ENCODE measurements at regions not wholly inside any gene's neighbourhood (a gene's known extent, or its start where the extent isn't known, plus 50 kb on each side); places are given as distances from the start of the nearest gene placed in this dataset.

GRCh38 chr2:145324748-145325147, 804.8 kb upstream of the ZEB2 start:
- DNase-seq (ENCODE audit: low read depth) = no peak

GRCh38 chr2:145323512-145323911, 803.6 kb upstream of the ZEB2 start:
- DNase-seq (ENCODE audit: low read depth) = peak; percentile 55

- DNase-seq (ENCODE audit: low read depth) = no peak
Measured at GRCh38 chr2:145321344-145321743, 801.4 kb upstream of the ZEB2 start.

DNA sequence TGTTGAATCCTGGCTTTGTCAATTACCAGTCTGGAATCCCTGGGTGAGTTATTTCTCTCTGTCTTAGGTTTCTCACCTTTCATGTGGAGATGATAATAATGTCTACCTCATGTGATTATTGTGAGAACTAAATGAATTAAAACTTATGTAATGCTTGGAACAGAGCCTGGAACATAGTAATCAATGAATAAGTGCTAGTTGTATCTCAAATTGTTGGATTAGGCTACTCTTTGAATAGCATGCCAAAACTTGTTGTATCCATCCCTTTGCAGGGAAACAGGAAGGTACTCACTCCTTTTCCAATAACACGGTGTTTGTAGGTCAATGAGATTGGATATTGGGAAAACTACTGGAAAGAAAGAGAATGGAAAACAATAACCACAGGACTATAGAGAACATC, 796.6 kb upstream of the ZEB2 start:
- no peak for DNase-seq (ENCODE audit: low read depth)

GRCh38 chr2:145315053-145315452, 795.1 kb upstream of the ZEB2 start:
- no peak for DNase-seq (ENCODE audit: low read depth)

- no peak for DNase-seq (ENCODE audit: low read depth)
Measured at GRCh38 chr2:145314119-145314633, 794.3 kb upstream of the ZEB2 start.

DNA sequence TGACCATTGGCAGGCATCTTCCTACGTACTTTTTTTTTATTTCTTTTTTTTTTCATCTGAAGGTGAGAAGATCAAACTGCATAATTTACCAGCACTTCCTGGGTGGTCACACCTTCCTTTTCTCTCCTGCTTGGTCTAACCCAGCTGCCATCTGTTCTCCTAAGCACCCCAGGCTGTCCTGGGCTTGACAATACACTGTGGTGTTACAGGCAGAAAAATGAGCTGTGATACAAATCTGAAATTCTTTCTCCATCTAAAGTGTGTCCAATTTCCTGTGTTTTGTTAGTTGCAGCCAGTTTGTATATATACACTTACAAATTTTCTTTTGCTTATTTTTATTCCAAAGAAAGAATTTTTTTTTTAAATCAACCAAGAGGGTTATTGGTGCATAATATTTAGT, 786.0 kb upstream of the ZEB2 start:
- DNase-seq (ENCODE audit: low read depth) = no peak

DNA sequence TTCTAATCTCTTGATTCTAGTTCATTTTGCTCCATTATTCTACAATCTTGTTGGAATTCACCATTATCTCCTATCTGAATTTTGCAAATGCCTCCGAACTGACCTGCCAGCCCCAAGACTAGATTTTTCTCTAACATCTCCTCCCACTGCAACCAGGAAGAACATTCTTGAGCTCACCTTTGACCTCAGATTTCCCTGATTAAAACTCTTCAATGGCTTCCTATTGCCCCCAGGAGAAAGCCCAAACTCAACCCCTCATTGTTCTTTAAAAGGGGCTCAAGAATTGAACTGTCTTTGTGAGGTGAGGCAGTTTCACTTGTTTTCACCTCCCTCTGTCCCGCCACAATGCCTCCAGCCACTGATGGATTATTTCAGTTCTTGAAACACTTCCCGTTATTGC, 784.6 kb upstream of the ZEB2 start:
- DNase-seq (ENCODE audit: low read depth) = no peak

- no peak for DNase-seq (ENCODE audit: low read depth)
Measured at GRCh38 chr2:145303536-145303935, 783.6 kb upstream of the ZEB2 start.

- no peak for DNase-seq (ENCODE audit: low read depth)
Measured at GRCh38 chr2:145302886-145303285, 783.0 kb upstream of the ZEB2 start.

DNA sequence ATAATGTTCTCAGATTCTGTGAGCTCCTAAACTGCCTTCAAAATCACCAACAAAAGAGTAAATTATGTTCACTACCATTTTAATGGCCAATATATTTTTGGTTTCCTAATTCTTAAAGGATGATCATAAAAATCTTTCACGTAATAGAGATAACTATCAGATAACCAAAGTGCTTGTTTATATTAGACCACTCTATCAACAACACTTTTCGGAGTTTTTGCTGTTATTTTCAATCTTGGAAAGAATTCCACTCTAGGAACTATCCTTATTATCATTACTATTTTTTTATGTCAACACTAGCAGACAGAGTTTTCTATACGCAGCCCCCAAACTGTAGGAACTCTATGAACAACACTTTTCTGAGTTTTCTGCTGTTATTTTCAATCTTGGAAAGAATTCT, 782.5 kb upstream of the ZEB2 start:
- DNase-seq (ENCODE audit: low read depth) = no peak

GRCh38 chr2:145299368-145299767, 779.4 kb upstream of the ZEB2 start:
- DNase-seq (ENCODE audit: low read depth) = no peak

GRCh38 chr2:145292166-145292565, 772.2 kb upstream of the ZEB2 start:
- DNase-seq (ENCODE audit: low read depth) = no peak

- DNase-seq (ENCODE audit: low read depth) = no peak
Measured at GRCh38 chr2:145290986-145291385, 771.1 kb upstream of the ZEB2 start.

DNA sequence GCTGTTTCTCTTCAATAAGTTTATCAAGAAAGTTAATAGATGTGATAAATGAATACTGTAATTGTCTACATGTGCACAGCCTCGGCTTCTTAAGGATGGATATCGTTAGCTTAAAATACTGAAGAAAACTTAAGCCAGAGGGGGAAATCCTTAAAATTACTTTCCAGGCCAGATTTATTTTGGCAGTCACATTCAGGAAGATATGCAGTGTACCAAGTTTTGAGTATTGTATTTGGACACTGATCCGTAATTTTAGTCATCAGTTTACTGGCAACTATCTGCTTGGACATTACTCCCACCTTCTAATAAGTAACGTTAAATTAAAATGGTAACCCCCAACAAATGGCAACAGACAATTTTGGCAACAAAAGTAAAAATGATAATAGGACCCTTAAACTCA, 770.0 kb upstream of the ZEB2 start:
- DNase-seq (ENCODE audit: low read depth) = no peak

DNA sequence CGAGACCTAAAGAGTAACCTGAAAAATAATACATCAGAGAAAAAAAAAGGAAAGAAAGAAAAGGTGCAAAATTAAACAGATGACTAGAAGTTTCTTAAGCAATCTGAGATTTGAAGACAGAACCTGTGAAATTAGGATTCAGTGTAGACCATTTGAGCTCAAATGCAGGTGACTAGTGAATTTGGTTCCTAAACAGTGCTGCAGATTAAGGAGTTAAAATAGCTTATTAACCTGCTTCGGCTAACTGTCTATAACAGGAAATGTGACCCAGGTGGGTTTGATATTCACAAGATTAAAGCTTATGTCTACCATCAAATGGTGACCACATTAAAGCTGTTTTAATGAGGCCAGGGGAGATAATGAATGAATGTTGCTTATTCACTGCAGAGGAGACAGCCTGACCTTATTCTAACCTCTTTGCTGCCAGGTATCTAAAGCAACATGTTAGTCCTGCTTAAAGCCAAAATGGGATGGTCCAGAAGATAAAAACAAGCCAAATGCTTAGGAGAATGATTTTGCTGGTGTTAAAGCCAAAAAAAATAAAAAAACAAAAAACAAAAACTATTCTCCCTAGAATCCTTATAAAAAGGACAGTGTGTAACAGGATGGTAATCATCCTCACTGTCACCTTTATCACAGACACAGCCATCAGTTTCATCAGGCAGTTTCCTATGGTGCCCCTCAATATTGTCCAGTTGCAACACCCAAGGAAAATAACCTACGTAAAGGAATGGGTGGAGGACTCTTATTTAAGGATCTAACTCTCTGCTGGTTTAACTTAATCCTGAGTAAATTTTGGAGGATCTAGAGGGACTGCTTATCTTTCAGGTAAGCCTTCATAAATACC, 769.0 kb upstream of the ZEB2 start:
- no peak for DNase-seq (ENCODE audit: low read depth)

GRCh38 chr2:145287736-145288135, 767.8 kb upstream of the ZEB2 start:
- DNase-seq (ENCODE audit: low read depth) = no peak

DNA sequence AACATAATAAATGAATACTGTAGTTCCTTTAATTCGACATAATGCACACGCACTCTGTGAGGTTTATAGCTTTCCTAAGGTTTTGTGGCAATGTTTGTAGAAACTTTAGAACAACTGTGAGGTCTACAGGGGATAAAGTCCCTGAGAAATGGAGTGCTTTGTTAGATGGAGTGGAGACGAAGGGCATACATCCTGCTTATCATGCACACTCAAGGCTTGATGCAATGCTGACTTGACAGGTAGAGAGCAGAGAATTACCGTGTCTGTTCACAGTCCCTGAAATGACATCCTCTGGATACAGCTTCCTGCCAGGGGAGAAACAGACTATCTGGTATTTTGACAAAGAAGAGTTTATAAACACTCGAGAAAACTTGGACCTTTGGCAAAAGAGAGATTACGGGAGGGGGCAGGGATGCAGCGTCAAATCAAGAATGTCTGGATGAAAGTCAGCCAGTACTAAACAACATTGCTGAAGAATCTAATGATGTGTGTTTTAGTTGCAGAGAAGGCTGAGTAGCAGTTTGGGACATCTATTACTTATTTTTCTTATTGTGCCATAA, 766.9 kb upstream of the ZEB2 start:
- DNase-seq (ENCODE audit: low read depth) = no peak

DNA sequence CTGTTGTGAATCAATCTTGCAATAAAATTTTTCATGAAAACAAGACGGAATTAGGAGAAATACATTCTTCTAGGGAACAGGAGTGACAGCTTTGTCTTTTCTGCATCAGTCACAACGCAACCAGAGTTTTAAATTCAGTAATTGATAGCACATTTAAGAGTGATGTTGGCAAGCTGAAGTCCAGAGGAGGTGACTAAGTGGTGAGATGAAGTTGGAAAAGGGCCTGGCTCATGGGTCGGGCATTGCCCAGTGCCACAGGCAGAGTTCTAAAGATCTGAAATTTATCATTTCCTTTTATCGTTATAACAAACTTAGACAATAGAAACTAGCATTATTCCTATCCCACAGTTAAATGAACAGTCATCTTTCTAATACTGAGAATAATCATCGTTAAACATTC, 764.6 kb upstream of the ZEB2 start:
- no peak for DNase-seq (ENCODE audit: low read depth)

DNA sequence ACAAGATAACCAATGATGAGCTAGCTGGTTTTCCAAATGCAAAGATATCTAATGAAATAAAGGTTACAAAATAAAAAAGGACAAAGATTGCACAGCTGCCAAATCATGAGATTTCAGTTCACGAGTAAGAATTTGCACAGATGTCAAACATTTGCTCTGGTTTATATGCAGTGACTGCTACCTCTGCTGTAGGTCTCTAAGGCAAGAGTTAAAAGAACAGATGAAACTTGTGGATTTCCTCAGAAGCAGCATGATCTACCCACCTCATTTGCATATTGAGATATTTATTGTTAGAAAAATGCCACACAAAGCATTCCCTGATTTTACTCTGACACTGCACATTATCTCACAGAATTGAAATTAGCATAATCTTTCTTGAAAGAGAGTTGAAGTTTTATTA, 763.2 kb upstream of the ZEB2 start:
- DNase-seq (ENCODE audit: low read depth) = no peak

GRCh38 chr2:145277922-145278321, 758.0 kb upstream of the ZEB2 start:
- DNase-seq (ENCODE audit: low read depth) = peak; percentile 49

DNA sequence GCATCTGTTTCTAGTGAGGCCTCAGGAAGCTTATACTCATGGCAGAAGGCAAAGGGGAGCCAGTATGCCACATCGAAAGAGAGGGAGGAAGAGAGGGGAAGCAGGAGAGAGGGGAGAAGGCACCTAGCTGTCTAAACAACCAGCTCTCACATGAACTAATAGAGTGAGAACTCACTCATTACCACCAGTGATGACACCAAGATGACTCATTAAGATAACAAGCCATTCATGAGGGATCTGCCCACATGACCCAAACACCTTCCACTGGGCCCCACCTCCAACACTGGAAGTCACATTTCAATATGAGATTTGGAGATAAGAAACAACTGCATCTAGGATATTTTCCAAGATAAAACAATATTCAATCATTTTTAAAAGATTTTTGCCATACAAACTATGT, 753.9 kb upstream of the ZEB2 start:
- peak; percentile 12 for DNase-seq (ENCODE audit: low read depth)

GRCh38 chr2:145268931-145269330, 749.0 kb upstream of the ZEB2 start:
- DNase-seq (ENCODE audit: low read depth) = no peak

DNA sequence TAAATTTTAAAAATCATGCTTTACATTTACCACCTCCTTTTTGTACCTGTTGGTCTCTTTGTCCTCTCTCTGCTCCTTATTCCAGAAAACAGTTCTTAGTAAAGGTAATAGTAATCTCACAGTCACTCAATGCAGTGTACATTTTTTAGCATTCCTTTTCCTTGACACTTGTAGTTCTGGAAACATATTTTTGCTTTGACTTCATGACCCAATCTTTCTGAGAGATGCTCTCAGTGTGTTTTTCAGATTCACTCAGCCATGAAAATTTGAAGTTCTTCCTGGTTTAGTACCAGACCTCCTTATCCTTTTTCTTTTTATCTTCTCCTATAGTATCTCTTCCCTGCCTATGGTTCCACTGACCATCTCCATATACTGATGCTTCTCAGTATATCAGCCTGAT, 747.5 kb upstream of the ZEB2 start:
- DNase-seq (ENCODE audit: low read depth) = no peak
